ENCODE measurements at regions not wholly inside any gene's neighbourhood (a gene's known extent, or its start where the extent isn't known, plus 50 kb on each side); places are given as distances from the start of the nearest gene placed in this dataset.

DNA sequence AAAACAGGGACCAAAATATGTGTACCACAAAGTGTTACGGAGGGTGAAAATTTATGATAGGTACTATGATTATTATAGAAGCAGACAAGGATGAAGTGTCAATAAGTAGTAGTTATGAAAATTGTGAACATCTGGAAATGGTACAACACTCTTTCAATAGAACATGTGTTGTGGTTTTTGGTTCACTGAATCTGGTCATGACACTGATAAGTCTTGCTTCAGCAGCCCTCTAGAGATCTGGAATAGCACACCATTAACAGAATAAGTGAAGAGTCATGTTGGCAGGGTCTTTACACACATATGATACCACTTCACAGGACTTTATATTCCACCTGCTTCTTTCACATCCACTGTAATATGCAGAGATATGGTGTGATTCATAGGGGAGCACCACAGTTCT, 985.2 kb upstream of the SEMA6D start:
- Histone ChIP-seq H3K9me3 (ENCODE audit: control insufficient read depth in 5 of 5, low read length in 5 of 5) (peaks cover 4 to 19% (median 13%) of the 10 kb centered on the region in 5 donors), H3K4me1 (ENCODE audit: control insufficient read depth in 5 of 5, insufficient read depth in 5 of 5, low read length in 5 of 5) (no peaks in the 10 kb centered on the region), H3K27me3 (ENCODE audit: control insufficient read depth in 5 of 5, insufficient read depth in 4 of 5, low read length in 5 of 5) (no peaks in the 10 kb centered on the region), H3K27ac (ENCODE audit: low read depth, low read length) (no peak overlapping the region), H3K9ac (ENCODE audit: low read length in 5 of 5) (no peak overlapping the region), H3K4me3 (ENCODE audit: low read depth in 1 of 5, low read length in 5 of 5) (no peak overlapping the region), H3K36me3 (ENCODE audit: control insufficient read depth in 5 of 5, insufficient read depth in 5 of 5, low read length in 5 of 5) (no peaks in the 10 kb centered on the region)

DNA sequence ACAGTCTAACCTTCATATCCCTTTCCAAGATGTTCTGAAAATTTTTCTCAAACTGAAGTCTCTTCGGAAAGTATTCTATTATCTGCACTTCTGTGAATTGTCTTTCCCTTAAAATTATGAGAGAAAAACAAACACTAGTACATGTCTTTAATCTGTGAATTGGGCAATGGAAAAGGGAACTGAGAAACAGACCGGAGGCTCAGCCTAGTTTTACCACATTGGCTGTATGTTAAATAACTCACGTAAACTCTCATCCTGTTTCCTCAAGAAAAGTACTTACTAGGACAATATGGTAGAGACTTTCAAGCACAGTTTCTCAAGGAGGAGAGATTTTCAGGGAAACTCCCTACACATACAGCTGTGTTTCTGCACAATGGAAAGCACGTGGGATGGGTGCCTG, 982.2 kb upstream of the SEMA6D start:
- no peak overlapping the region for H3K4me3 ChIP-seq (ENCODE audit: low read depth in 1 of 5, low read length in 5 of 5)
- H3K9me3 ChIP-seq (ENCODE audit: control insufficient read depth in 5 of 5, low read length in 5 of 5), result no peaks in the 10 kb centered on the region
- H3K36me3 ChIP-seq (ENCODE audit: control insufficient read depth in 5 of 5, insufficient read depth in 5 of 5, low read length in 5 of 5), result no peaks in the 10 kb centered on the region
- no peaks in the 10 kb centered on the region for H3K4me1 ChIP-seq (ENCODE audit: control insufficient read depth in 5 of 5, insufficient read depth in 5 of 5, low read length in 5 of 5)
- H3K9ac ChIP-seq (ENCODE audit: low read length in 5 of 5), result no peak overlapping the region
- H3K27me3 ChIP-seq (ENCODE audit: control insufficient read depth in 5 of 5, insufficient read depth in 4 of 5, low read length in 5 of 5), result no peaks in the 10 kb centered on the region
- H3K27ac ChIP-seq (ENCODE audit: low read depth, low read length), result no peak overlapping the region

DNA sequence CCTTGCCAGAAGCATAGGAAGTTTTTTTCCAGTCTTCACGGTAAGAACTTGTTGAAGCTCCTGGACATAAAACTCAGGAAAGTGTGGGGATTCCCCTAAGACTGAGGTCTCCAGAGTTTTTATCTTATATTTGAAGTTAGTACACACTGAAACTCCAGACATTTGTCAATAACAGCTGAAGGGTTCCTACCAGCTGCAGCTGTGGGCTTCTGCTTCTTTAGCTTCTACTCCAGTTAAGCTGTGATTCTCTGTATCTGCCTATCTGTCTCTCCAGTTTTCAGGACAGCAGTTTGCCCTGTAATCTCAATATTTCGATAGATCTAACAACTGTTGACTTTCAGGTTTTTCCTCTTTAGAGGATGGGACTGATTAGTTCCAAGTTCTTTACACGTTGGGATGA, 966.0 kb upstream of the SEMA6D start:
- no peaks in the 10 kb centered on the region for H3K4me1 ChIP-seq (ENCODE audit: control insufficient read depth in 5 of 5, insufficient read depth in 5 of 5, low read length in 5 of 5)
- no peak overlapping the region for H3K4me3 ChIP-seq (ENCODE audit: low read depth in 1 of 5, low read length in 5 of 5)

DNA sequence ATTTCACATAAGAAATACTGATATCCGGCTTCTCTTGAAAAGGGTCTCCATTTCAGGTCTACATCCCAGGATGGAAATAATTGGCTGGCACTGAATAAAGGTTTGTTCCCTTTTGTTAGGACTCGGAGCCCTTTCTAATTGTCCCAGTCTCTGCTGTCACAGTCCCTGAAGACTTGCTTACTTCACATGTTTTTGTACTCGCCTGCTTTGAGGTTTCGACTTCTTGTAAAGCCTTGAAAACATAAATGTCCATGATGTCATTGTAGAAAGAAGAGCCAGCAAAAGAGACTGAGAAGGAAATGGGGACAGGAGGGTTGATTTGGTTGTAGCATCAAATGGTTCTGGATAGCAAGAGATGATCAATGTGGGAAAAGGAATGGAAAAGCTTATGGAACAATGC, 963.4 kb upstream of the SEMA6D start:
- H3K9ac ChIP-seq (ENCODE audit: low read length in 5 of 5), result no peak overlapping the region
- H3K27ac ChIP-seq (ENCODE audit: low read depth, low read length), result no peak overlapping the region
- peaks cover 0 to 10% (median 0%) of the 10 kb centered on the region in 5 donors for H3K9me3 ChIP-seq (ENCODE audit: control insufficient read depth in 5 of 5, low read length in 5 of 5)
- no peaks in the 10 kb centered on the region for H3K27me3 ChIP-seq (ENCODE audit: control insufficient read depth in 5 of 5, insufficient read depth in 4 of 5, low read length in 5 of 5)
- no peak overlapping the region for H3K4me3 ChIP-seq (ENCODE audit: low read depth in 1 of 5, low read length in 5 of 5)
- no peaks in the 10 kb centered on the region for H3K36me3 ChIP-seq (ENCODE audit: control insufficient read depth in 5 of 5, insufficient read depth in 5 of 5, low read length in 5 of 5)
- H3K4me1 ChIP-seq (ENCODE audit: control insufficient read depth in 5 of 5, insufficient read depth in 5 of 5, low read length in 5 of 5), result no peaks in the 10 kb centered on the region

More for the DNA sequence above, 966.0 kb upstream of the SEMA6D start:
- no peaks in the 10 kb centered on the region for H3K27me3 ChIP-seq (ENCODE audit: control insufficient read depth in 5 of 5, insufficient read depth in 4 of 5, low read length in 5 of 5)
- H3K9ac ChIP-seq (ENCODE audit: low read length in 5 of 5), result no peak overlapping the region
- H3K36me3 ChIP-seq (ENCODE audit: control insufficient read depth in 5 of 5, insufficient read depth in 5 of 5, low read length in 5 of 5), result no peaks in the 10 kb centered on the region
- peaks cover 0 to 9% (median 0%) of the 10 kb centered on the region in 5 donors for H3K9me3 ChIP-seq (ENCODE audit: control insufficient read depth in 5 of 5, low read length in 5 of 5)
- H3K27ac ChIP-seq (ENCODE audit: low read depth, low read length), result no peak overlapping the region

DNA sequence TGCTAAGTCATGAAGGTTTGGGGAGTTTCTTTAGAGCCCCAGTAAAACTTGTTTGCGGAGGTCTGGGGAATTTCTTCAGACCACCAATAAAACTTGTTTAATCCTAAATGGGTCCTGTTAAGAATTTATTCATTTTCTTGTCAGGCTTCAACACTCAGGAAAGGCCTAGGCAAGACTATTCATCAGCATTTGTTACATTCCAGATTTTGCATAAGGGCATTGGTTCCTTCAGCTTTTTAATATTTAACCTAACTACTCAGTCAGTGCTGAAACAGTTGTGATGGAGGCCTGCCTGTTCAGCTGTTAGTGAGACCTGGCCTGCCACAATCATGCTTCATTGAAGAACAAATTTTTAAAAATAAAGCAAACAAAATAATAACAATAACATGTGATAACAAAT, 954.2 kb upstream of the SEMA6D start:
- no peak overlapping the region for H3K27ac ChIP-seq (ENCODE audit: low read depth, low read length)
- H3K4me3 ChIP-seq (ENCODE audit: low read depth in 1 of 5, low read length in 5 of 5), result no peak overlapping the region
- H3K27me3 ChIP-seq (ENCODE audit: control insufficient read depth in 5 of 5, insufficient read depth in 4 of 5, low read length in 5 of 5), result no peaks in the 10 kb centered on the region
- H3K4me1 ChIP-seq (ENCODE audit: control insufficient read depth in 5 of 5, insufficient read depth in 5 of 5, low read length in 5 of 5), result no peaks in the 10 kb centered on the region
- peaks cover 0 to 2% (median under 1%) of the 10 kb centered on the region in 5 donors for H3K9me3 ChIP-seq (ENCODE audit: control insufficient read depth in 5 of 5, low read length in 5 of 5)
- H3K9ac ChIP-seq (ENCODE audit: low read length in 5 of 5), result no peak overlapping the region
- no peaks in the 10 kb centered on the region for H3K36me3 ChIP-seq (ENCODE audit: control insufficient read depth in 5 of 5, insufficient read depth in 5 of 5, low read length in 5 of 5)

DNA sequence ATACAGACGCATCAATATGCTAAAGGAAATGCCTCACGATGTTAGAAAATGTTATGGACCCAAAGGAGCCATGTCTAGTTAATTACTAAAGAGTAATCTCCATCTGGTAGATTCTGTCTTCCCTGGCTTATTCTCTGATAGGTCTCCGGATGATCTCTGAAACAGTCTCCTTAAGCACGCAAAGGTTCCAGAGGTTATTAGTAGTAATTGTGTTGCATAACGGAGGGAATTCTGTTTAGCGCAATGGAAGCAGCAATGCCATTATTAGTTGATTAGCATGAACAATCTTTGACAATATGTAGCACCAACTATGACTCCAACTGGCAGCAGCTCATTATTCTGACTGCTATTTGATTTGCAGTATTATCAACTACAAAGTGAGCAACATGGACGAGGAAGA, 952.5 kb upstream of the SEMA6D start:
- H3K27ac ChIP-seq (ENCODE audit: low read depth, low read length), result no peak overlapping the region
- no peak overlapping the region for H3K9ac ChIP-seq (ENCODE audit: low read length in 5 of 5)
- H3K9me3 ChIP-seq (ENCODE audit: control insufficient read depth in 5 of 5, low read length in 5 of 5), result peaks cover 3 to 12% (median 9%) of the 10 kb centered on the region in 5 donors
- no peak overlapping the region for H3K4me3 ChIP-seq (ENCODE audit: low read depth in 1 of 5, low read length in 5 of 5)
- H3K4me1 ChIP-seq (ENCODE audit: control insufficient read depth in 5 of 5, insufficient read depth in 5 of 5, low read length in 5 of 5), result no peaks in the 10 kb centered on the region
- H3K27me3 ChIP-seq (ENCODE audit: control insufficient read depth in 5 of 5, insufficient read depth in 4 of 5, low read length in 5 of 5), result no peaks in the 10 kb centered on the region
- no peaks in the 10 kb centered on the region for H3K36me3 ChIP-seq (ENCODE audit: control insufficient read depth in 5 of 5, insufficient read depth in 5 of 5, low read length in 5 of 5)

DNA sequence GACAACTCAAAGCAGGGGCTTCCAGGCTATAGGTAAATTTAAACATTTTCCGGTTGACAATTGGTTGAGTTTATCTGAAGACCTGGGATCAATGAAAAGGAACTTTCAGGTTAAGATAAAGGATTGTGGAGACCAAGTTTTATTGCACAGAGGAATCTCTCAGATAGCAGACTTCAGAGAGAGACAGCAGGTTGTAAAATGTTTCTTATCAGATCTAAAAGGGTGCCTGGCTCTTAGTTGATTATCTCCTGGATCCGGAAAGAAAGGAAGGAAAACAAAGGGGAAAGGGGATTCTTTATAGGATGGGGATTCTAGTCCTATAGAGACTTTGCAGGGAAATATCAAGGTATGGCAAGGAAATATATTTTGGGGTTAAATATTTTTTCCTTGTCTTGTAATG, 951.3 kb upstream of the SEMA6D start:
- Histone ChIP-seq H3K9me3 (ENCODE audit: control insufficient read depth in 5 of 5, low read length in 5 of 5) (peaks cover 3 to 12% (median 9%) of the 10 kb centered on the region in 5 donors), H3K36me3 (ENCODE audit: control insufficient read depth in 5 of 5, insufficient read depth in 5 of 5, low read length in 5 of 5) (no peaks in the 10 kb centered on the region), H3K4me1 (ENCODE audit: control insufficient read depth in 5 of 5, insufficient read depth in 5 of 5, low read length in 5 of 5) (no peaks in the 10 kb centered on the region), H3K27ac (ENCODE audit: low read depth, low read length) (no peak overlapping the region), H3K27me3 (ENCODE audit: control insufficient read depth in 5 of 5, insufficient read depth in 4 of 5, low read length in 5 of 5) (no peaks in the 10 kb centered on the region), H3K9ac (ENCODE audit: low read length in 5 of 5) (no peak overlapping the region), H3K4me3 (ENCODE audit: low read depth in 1 of 5, low read length in 5 of 5) (no peak overlapping the region)

DNA sequence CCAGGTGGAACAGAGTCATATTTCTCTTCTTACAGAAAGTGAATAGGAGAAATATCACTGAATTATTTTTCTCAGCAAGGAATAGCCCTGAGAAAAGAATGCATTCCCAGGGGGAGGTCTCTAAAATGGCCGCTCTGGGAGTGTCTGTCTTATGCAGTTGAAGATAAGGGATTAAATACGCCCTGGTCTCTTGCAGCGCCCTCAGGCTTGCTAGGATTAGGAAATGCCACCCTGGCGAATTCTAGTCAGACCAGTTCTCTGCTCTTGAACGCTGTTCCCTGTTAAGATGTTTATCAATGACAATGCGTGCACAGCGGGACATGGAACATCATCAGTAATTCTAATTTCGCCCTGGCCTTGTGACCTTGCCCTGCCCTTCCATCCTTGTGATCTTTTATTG, 949.0 kb upstream of the SEMA6D start:
- Histone ChIP-seq H3K4me1 (ENCODE audit: control insufficient read depth in 5 of 5, insufficient read depth in 5 of 5, low read length in 5 of 5) (no peaks in the 10 kb centered on the region), H3K9me3 (ENCODE audit: control insufficient read depth in 5 of 5, low read length in 5 of 5) (peaks cover 3 to 12% (median 9%) of the 10 kb centered on the region in 5 donors), H3K36me3 (ENCODE audit: control insufficient read depth in 5 of 5, insufficient read depth in 5 of 5, low read length in 5 of 5) (no peaks in the 10 kb centered on the region), H3K9ac (ENCODE audit: low read length in 5 of 5) (no peak overlapping the region), H3K27me3 (ENCODE audit: control insufficient read depth in 5 of 5, insufficient read depth in 4 of 5, low read length in 5 of 5) (no peaks in the 10 kb centered on the region), H3K4me3 (ENCODE audit: low read depth in 1 of 5, low read length in 5 of 5) (no peak overlapping the region), H3K27ac (ENCODE audit: low read depth, low read length) (no peak overlapping the region)

DNA sequence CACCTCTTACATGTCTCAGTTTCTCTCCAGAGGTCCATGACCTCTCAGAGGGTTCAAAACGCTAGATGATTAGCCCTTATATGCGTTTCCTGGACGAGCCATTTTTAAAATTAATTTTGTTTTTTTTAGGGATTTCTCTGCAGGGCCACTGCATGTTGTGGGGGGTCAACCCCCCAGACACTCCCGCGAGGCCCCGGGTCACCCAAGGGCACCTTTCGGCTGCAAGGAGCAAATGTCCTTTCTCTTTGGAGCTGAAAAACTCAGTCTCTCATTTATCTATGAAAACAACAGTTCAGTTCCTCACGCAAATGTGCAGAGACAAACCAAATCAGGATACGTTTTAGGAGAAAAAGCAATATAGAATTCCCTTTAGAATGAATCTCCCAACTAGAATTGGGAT, 944.3 kb upstream of the SEMA6D start:
- no peak overlapping the region for H3K27ac ChIP-seq (ENCODE audit: low read depth, low read length)
- no peaks in the 10 kb centered on the region for H3K36me3 ChIP-seq (ENCODE audit: control insufficient read depth in 5 of 5, insufficient read depth in 5 of 5, low read length in 5 of 5)
- no peak overlapping the region for H3K4me3 ChIP-seq (ENCODE audit: low read depth in 1 of 5, low read length in 5 of 5)
- no peaks in the 10 kb centered on the region for H3K4me1 ChIP-seq (ENCODE audit: control insufficient read depth in 5 of 5, insufficient read depth in 5 of 5, low read length in 5 of 5)
- H3K9me3 ChIP-seq (ENCODE audit: control insufficient read depth in 5 of 5, low read length in 5 of 5), result peaks cover 3 to 12% (median 7%) of the 10 kb centered on the region in 5 donors
- H3K9ac ChIP-seq (ENCODE audit: low read length in 5 of 5), result no peak overlapping the region
- H3K27me3 ChIP-seq (ENCODE audit: control insufficient read depth in 5 of 5, insufficient read depth in 4 of 5, low read length in 5 of 5), result no peaks in the 10 kb centered on the region

DNA sequence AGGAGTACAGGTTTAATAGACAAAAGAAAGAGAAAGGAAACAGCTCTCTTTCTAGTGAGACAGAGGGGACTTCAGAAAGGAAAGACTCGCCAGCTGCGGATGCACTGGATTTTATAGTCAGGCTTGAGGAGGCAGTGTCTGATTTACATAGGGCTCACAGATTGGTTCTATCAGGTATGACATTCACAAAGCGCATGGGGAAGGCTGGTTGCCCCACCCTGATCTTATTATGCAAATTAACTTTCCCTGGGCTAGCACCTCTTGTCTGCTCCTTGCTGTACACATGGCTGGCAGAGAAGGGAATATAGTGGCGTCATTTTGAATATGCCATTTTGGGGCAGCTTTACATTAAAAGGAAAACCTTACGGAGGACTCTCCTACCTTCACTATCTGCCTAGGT, 938.4 kb upstream of the SEMA6D start:
- H3K27me3 ChIP-seq (ENCODE audit: control insufficient read depth in 5 of 5, insufficient read depth in 4 of 5, low read length in 5 of 5), result no peaks in the 10 kb centered on the region
- no peak overlapping the region for H3K27ac ChIP-seq (ENCODE audit: low read depth, low read length)
- no peaks in the 10 kb centered on the region for H3K36me3 ChIP-seq (ENCODE audit: control insufficient read depth in 5 of 5, insufficient read depth in 5 of 5, low read length in 5 of 5)
- no peak overlapping the region for H3K9ac ChIP-seq (ENCODE audit: low read length in 5 of 5)
- no peaks in the 10 kb centered on the region for H3K9me3 ChIP-seq (ENCODE audit: control insufficient read depth in 5 of 5, low read length in 5 of 5)
- H3K4me1 ChIP-seq (ENCODE audit: control insufficient read depth in 5 of 5, insufficient read depth in 5 of 5, low read length in 5 of 5), result no peaks in the 10 kb centered on the region
- no peak overlapping the region for H3K4me3 ChIP-seq (ENCODE audit: low read depth in 1 of 5, low read length in 5 of 5)

Data from subcutaneous abdominal adipose tissue (tissue), 5 donors.